ENCODE measurements at regions not wholly inside any gene's neighbourhood (a gene's known extent, or its start where the extent isn't known, plus 50 kb on each side); places are given as distances from the start of the nearest gene placed in this dataset.
A peak's percentile ranks its signal among the peaks of the same experiment; 100 is the strongest.

- H3K4me1 ChIP-seq (ENCODE audit: control insufficient read depth in 1 of 2, insufficient read depth in 2 of 2, low read length in 2 of 2), result peaks cover 2 to 4% of the 10 kb centered on the region in 2 donors
- ATAC-seq (ENCODE audit: low FRiP score) (peak; percentile 72), DNase-seq (no peak)
- no peaks in the 10 kb centered on the region for H3K9me3 ChIP-seq (ENCODE audit: control insufficient read depth, low read length)
- no peaks in the 10 kb centered on the region for H3K36me3 ChIP-seq (ENCODE audit: control insufficient read depth in 1 of 2, insufficient read depth in 2 of 2, low read length in 1 of 2)
- H3K27me3 ChIP-seq (ENCODE audit: control insufficient read depth in 1 of 2, insufficient read depth in 2 of 2, low read length in 1 of 2), result no peaks in the 10 kb centered on the region
- H3K4me3 ChIP-seq (ENCODE audit: low read length in 2 of 2), result no peak overlapping the region
- 3 to 6% methylated on average over 4 of the region's 4 CpGs for WGBS, 2 donors
- H3K27ac ChIP-seq (ENCODE audit: low read depth in 1 of 2, low read length in 2 of 2), result peak overlapping the region; percentile 93 to 96
- intact Hi-C loops (cut with DNase I), result loop anchor here in 1 of 2 donors (10.0 kb wide), 2 partner anchors 208 to 388 kb away; no protein-coding TSS in a partner anchor
Measured at GRCh38 chr15:35306361-35306981, 221.4 kb upstream of the NANOGP8 start.

DNA sequence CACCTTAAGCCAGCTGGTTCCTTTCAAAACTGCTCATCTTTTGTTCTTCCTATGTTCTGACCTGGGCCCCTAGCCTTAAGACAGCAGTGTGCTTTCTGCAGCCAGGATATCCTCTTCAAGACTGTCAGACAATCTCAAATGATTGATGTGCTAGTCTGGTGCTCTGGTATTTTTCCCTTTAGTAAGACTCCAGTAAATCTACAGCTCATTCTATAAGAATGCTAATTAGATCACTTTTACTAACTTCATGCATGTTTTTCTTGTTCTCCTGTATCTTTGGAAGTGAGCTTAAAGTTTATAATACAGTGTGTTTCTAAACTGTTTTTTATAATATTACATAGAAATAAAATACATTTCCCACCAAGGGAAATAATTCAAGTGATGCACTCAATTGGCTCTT, 220.9 kb upstream of the NANOGP8 start:
- intact Hi-C loops (cut with DNase I), result loop anchor here in 1 of 2 donors (10.0 kb wide), 2 partner anchors 209 to 389 kb away; no protein-coding TSS in a partner anchor
- peak overlapping the region in 1 of 2 donors; percentile 93 for H3K27ac ChIP-seq (ENCODE audit: low read depth in 1 of 2, low read length in 2 of 2)
- H3K27me3 ChIP-seq (ENCODE audit: control insufficient read depth in 1 of 2, insufficient read depth in 2 of 2, low read length in 1 of 2), result no peaks in the 10 kb centered on the region
- H3K4me3 ChIP-seq (ENCODE audit: low read length in 2 of 2), result no peak overlapping the region
- no peaks in the 10 kb centered on the region for H3K9me3 ChIP-seq (ENCODE audit: control insufficient read depth, low read length)
- ATAC-seq (ENCODE audit: low FRiP score), result no peak
- DNase-seq, result no peak
- H3K4me1 ChIP-seq (ENCODE audit: control insufficient read depth in 1 of 2, insufficient read depth in 2 of 2, low read length in 2 of 2), result peaks cover 2 to 4% of the 10 kb centered on the region in 2 donors
- no peaks in the 10 kb centered on the region for H3K36me3 ChIP-seq (ENCODE audit: control insufficient read depth in 1 of 2, insufficient read depth in 2 of 2, low read length in 1 of 2)

DNA sequence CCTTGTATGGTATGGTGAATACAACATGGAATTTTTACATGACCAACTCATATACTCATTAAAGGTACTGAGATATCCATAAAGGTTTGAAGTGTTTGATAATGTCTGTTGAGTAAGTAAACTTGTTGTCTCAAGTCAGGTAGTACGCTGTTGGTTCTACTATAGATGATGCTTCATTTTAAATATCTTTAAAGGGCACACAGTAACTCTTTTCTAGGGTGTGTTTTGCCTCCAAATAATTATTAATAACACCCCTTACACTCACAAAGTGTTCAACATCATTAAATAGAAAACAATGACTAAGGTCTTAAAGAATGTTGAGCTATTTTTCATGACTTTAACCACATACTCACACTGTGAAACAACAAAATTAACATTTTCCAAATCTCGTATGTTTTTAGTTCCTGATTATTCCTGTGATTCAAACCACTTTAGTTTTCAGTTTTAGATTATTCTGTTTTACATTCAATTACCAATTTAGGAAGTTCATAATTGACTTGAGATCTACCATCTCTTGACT, 220.0 kb upstream of the NANOGP8 start:
- intact Hi-C loops (cut with DNase I), result loop anchor here in 1 of 2 donors (10.0 kb wide), 2 partner anchors 210 to 390 kb away; no protein-coding TSS in a partner anchor
- no peaks in the 10 kb centered on the region for H3K27me3 ChIP-seq (ENCODE audit: control insufficient read depth in 1 of 2, insufficient read depth in 2 of 2, low read length in 1 of 2)
- no peak overlapping the region for H3K4me3 ChIP-seq (ENCODE audit: low read length in 2 of 2)
- WGBS, 2 donors, result 48 to 51% methylated on average over 2 of the region's 2 CpGs
- H3K36me3 ChIP-seq (ENCODE audit: control insufficient read depth in 1 of 2, insufficient read depth in 2 of 2, low read length in 1 of 2), result no peaks in the 10 kb centered on the region
- ATAC-seq (ENCODE audit: low FRiP score) (no peak), DNase-seq (no peak)
- H3K27ac ChIP-seq (ENCODE audit: low read depth in 1 of 2, low read length in 2 of 2), result no peak overlapping the region
- H3K4me1 ChIP-seq (ENCODE audit: control insufficient read depth in 1 of 2, insufficient read depth in 2 of 2, low read length in 2 of 2), result peaks cover 2 to 4% of the 10 kb centered on the region in 2 donors
- no peaks in the 10 kb centered on the region for H3K9me3 ChIP-seq (ENCODE audit: control insufficient read depth, low read length)

- no peak for ATAC-seq (ENCODE audit: low FRiP score)
- DNase-seq, result no peak
- H3K27me3 ChIP-seq (ENCODE audit: control insufficient read depth in 1 of 2, insufficient read depth in 2 of 2, low read length in 1 of 2), result no peaks in the 10 kb centered on the region
- peak overlapping the region in 1 of 2 donors; percentile 43 for H3K27ac ChIP-seq (ENCODE audit: low read depth in 1 of 2, low read length in 2 of 2)
- no peaks in the 10 kb centered on the region for H3K36me3 ChIP-seq (ENCODE audit: control insufficient read depth in 1 of 2, insufficient read depth in 2 of 2, low read length in 1 of 2)
- no peaks in the 10 kb centered on the region for H3K9me3 ChIP-seq (ENCODE audit: control insufficient read depth, low read length)
- no peak overlapping the region for H3K4me3 ChIP-seq (ENCODE audit: low read length in 2 of 2)
- H3K4me1 ChIP-seq (ENCODE audit: control insufficient read depth in 1 of 2, insufficient read depth in 2 of 2, low read length in 2 of 2), result peaks cover 2 to 4% of the 10 kb centered on the region in 2 donors
- WGBS, 2 donors, result 86 to 87% methylated on average over 2 of the region's 2 CpGs
- intact Hi-C loops (cut with DNase I), result loop anchor here in 1 of 2 donors (10.0 kb wide), 2 partner anchors 210 to 390 kb away; no protein-coding TSS in a partner anchor
Measured at GRCh38 chr15:35304389-35304788, 219.3 kb upstream of the NANOGP8 start.

DNA sequence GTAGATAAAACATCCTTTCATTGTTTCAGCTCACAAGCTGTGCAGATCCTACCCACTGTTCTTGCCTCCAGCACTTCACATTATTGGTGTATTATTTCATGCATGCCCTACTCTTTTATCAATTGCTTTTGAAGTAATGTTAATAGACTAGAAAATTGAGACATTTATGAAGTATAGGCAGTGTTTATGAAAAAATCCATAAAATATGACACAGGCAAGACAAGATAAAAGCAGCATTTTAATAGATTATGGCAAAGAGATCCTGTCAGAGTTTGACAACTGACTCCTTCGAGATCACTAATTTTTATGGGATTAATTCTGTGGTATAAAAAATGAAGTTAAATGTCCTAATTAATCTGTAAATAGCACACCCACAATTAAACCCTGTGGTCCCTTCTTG, 217.2 kb upstream of the NANOGP8 start:
- Histone ChIP-seq H3K9me3 (ENCODE audit: control insufficient read depth, low read length) (peaks cover 1% of the 10 kb centered on the region), H3K4me1 (ENCODE audit: control insufficient read depth in 1 of 2, insufficient read depth in 2 of 2, low read length in 2 of 2) (peaks cover 0 to 2% of the 10 kb centered on the region in 2 donors), H3K4me3 (ENCODE audit: low read length in 2 of 2) (no peak overlapping the region), H3K27me3 (ENCODE audit: control insufficient read depth in 1 of 2, insufficient read depth in 2 of 2, low read length in 1 of 2) (no peaks in the 10 kb centered on the region), H3K27ac (ENCODE audit: low read depth in 1 of 2, low read length in 2 of 2) (no peak overlapping the region), H3K36me3 (ENCODE audit: control insufficient read depth in 1 of 2, insufficient read depth in 2 of 2, low read length in 1 of 2) (no peaks in the 10 kb centered on the region)
- whole genome bisulfite sequencing, 2 donors, result 95 to 97% methylated on average over 1 of the region's 1 CpG
- intact Hi-C loops (cut with DNase I), result loop anchor here in 1 of 2 donors (10.0 kb wide), 2 partner anchors 212 to 392 kb away; no protein-coding TSS in a partner anchor
- ATAC-seq (ENCODE audit: low FRiP score) (no peak), DNase-seq (no peak)

GRCh38 chr15:35301088-35301487, 216.0 kb upstream of the NANOGP8 start:
- no peaks in the 10 kb centered on the region for H3K27me3 ChIP-seq (ENCODE audit: control insufficient read depth in 1 of 2, insufficient read depth in 2 of 2, low read length in 1 of 2)
- H3K4me1 ChIP-seq (ENCODE audit: control insufficient read depth in 1 of 2, insufficient read depth in 2 of 2, low read length in 2 of 2), result no peaks in the 10 kb centered on the region
- H3K9me3 ChIP-seq (ENCODE audit: control insufficient read depth, low read length), result peaks cover 1% of the 10 kb centered on the region
- H3K27ac ChIP-seq (ENCODE audit: low read depth in 1 of 2, low read length in 2 of 2), result no peak overlapping the region
- WGBS, 2 donors, result 84 to 86% methylated on average over 2 of the region's 2 CpGs
- H3K4me3 ChIP-seq (ENCODE audit: low read length in 2 of 2), result no peak overlapping the region
- intact Hi-C loops (cut with DNase I), result loop anchor here in 1 of 2 donors (10.0 kb wide), 2 partner anchors 214 to 394 kb away; no protein-coding TSS in a partner anchor
- DNase-seq (no peak), ATAC-seq (ENCODE audit: low FRiP score) (no peak)
- no peaks in the 10 kb centered on the region for H3K36me3 ChIP-seq (ENCODE audit: control insufficient read depth in 1 of 2, insufficient read depth in 2 of 2, low read length in 1 of 2)

DNA sequence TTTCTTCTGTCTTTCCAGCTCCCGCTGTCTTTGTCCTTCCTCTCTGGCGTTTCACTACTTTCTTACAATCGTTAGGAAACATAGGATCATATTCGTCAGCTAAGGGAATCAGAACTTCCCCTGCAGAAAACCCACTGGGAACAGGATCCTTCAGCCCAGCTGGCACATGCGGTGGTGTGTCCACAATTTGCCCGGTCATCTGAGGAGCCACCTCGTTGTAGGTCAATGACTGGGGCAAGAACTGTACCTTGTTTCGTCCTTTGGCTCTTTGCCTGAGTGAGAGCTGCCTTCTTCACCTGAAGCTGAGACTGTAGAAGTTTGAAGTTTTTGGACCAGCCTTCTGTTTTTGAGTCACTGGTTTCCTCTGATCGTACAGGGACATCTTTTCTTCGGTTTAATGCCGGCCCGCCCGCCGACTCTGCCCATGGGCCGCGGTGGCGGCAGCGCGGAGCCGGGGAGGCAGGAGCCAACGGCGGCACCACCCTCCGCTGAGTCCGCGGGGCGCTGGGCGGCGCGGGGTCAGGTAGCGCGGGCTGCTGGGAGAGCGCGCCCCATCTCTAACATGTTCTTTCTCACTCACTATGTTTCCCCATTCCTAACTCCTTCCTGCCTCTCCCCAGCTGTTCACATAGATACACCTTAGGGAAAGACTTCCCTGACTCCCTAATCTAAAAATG, 214.1 kb upstream of the NANOGP8 start:
- 97 to 98% methylated on average over 33 of the region's 33 CpGs for WGBS, 2 donors
- intact Hi-C loops (cut with DNase I), result loop anchor here in 1 of 2 donors (10.0 kb wide), 1 partner anchor 216 kb away; no protein-coding TSS in a partner anchor

DNA sequence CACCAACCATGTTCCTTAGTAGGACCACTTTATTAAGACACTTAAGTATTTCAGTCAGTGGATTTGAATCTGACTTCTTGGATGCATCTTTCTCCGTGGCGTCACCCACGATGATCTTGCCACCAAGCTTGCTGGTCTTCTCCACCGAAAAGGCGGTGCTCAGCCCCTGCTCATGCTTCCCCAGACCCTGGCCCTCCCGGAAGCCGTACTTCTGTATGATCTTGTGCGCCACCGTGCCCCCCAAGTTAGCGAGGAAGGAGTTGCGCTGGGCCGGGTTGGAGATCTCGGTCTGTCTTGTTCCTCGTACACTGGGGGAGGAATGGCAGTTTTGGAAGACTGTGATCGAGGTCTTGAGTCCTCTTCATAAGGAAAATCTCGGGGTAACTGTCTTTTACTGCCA, 213.4 kb upstream of the NANOGP8 start:
- Histone ChIP-seq H3K36me3 (ENCODE audit: control insufficient read depth in 1 of 2, insufficient read depth in 2 of 2, low read length in 1 of 2) (no peaks in the 10 kb centered on the region), H3K27me3 (ENCODE audit: control insufficient read depth in 1 of 2, insufficient read depth in 2 of 2, low read length in 1 of 2) (no peaks in the 10 kb centered on the region), H3K27ac (ENCODE audit: low read depth in 1 of 2, low read length in 2 of 2) (no peak overlapping the region), H3K4me3 (ENCODE audit: low read length in 2 of 2) (no peak overlapping the region), H3K9me3 (ENCODE audit: control insufficient read depth, low read length) (peaks cover 1% of the 10 kb centered on the region), H3K4me1 (ENCODE audit: control insufficient read depth in 1 of 2, insufficient read depth in 2 of 2, low read length in 2 of 2) (no peaks in the 10 kb centered on the region)
- intact Hi-C loops (cut with DNase I), result loop anchor here in 1 of 2 donors (10.0 kb wide), 1 partner anchor 216 kb away; no protein-coding TSS in a partner anchor
- DNase-seq, result no peak
- WGBS, 2 donors, result 97% methylated on average over 16 of the region's 16 CpGs
- no peak for ATAC-seq (ENCODE audit: low FRiP score)

More for the DNA sequence above, 214.1 kb upstream of the NANOGP8 start:
- no peaks in the 10 kb centered on the region for H3K36me3 ChIP-seq (ENCODE audit: control insufficient read depth in 1 of 2, insufficient read depth in 2 of 2, low read length in 1 of 2)
- H3K4me3 ChIP-seq (ENCODE audit: low read length in 2 of 2), result no peak overlapping the region
- no peak for DNase-seq
- no peak overlapping the region for H3K27ac ChIP-seq (ENCODE audit: low read depth in 1 of 2, low read length in 2 of 2)
- H3K9me3 ChIP-seq (ENCODE audit: control insufficient read depth, low read length), result peaks cover 1% of the 10 kb centered on the region
- no peaks in the 10 kb centered on the region for H3K4me1 ChIP-seq (ENCODE audit: control insufficient read depth in 1 of 2, insufficient read depth in 2 of 2, low read length in 2 of 2)
- no peaks in the 10 kb centered on the region for H3K27me3 ChIP-seq (ENCODE audit: control insufficient read depth in 1 of 2, insufficient read depth in 2 of 2, low read length in 1 of 2)
- no peak for ATAC-seq (ENCODE audit: low FRiP score)
